8988T (cell line): ENCODE measurements at regions not wholly inside any gene's neighbourhood (a gene's known extent, or its start where the extent isn't known, plus 50 kb on each side); places are given as distances from the start of the nearest gene placed in this dataset.
"Not testable (repeated sequence)": the region's sequence is repeated elsewhere in the genome, so short reads cannot be mapped to it uniquely, and the experiment has no call there.

Experiments used
- DNase-seq: peaks from one replicate; pipeline ENCODE4 v3.0.0; 2011

GRCh38 chr10:71086439-71087080 lies 125.8 kb upstream of the UNC5B start:
- DNase-seq = no peak

- no peak for DNase-seq
Measured at GRCh38 chr10:71087622-71088021, 124.7 kb upstream of the UNC5B start.

- no peak for DNase-seq
Measured at GRCh38 chr10:71088054-71088453, 124.3 kb upstream of the UNC5B start.

GRCh38 chr10:71088578-71088977 lies 123.8 kb upstream of the UNC5B start:
- DNase-seq = not testable (repeated sequence)

DNA sequence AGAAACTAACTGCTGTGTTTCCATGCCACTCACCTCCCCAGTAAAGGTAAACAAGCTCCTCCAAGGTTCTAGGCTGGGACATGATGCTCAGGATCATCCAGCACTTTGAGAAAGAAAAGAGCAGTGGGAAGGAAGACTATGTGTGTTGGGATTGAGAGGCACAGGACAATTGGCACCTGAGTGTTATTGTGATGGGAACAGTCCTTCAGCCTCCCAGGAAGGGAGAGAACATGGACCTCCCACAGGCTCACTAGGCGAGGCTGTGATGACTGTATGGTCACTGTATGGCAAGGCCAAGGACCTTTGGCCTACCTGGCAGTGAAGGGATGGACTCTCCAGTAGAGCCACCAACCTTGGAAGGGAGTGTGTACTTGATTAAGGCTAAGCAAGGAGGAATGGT lies 123.2 kb upstream of the UNC5B start:
- no peak for DNase-seq

GRCh38 chr10:71090330-71090729 lies 122.0 kb upstream of the UNC5B start:
- no peak for DNase-seq

DNA sequence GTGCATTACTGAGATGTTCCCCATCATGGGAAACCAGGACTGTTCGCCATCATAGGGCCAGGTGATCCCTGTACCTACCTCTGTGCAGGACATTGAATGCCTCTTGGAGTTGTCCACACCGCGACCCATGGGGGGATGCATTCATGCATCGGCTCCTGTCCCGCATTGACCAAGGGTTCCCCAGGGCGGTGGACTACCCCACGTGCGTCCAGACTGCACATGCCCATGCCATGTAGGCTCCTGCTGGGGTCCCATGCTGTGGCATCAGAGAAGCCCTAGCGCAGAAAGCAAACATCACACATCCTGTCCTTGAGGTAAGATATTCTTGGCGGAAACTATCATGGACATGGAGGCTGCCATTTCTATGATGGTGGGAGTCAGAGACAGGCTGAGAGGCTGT lies 121.6 kb upstream of the UNC5B start:
- no peak for DNase-seq

GRCh38 chr10:71092812-71093401 lies 119.5 kb upstream of the UNC5B start:
- DNase-seq = no peak

GRCh38 chr10:71093531-71093930 lies 118.8 kb upstream of the UNC5B start:
- no peak for DNase-seq

DNA sequence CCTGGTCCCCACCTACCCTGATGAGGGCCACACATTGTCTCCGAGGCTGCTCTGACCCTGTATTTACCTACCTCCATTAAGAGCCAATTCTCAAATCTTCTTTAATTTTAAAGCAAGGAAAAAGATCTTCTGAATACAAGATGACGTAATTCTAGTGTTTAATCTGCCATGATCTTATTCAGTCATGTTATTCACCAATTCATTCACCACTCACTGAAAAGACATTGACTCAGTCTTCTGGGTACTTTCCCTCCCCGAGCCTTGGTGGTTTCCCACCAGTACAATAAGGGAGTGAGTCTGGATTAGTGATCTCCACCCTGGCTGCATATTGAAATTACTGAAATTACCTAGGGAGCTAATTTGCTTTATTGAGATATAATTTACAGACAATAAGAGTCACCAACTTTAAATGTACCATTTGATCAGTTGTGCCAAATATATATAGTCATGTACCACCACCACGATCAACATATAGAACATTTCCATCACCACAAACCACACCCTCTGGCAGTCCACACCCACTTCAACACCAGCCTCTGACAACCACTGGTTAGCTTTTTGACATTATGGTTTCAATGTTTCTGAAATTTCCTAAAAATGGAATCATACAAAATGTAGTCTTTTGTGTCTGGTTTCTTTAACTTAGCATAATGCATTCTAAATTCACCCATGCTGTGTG lies 117.5 kb upstream of the UNC5B start:
- DNase-seq = no peak

- DNase-seq = no peak
Measured at GRCh38 chr10:71099731-71100361, 112.5 kb upstream of the UNC5B start.

DNA sequence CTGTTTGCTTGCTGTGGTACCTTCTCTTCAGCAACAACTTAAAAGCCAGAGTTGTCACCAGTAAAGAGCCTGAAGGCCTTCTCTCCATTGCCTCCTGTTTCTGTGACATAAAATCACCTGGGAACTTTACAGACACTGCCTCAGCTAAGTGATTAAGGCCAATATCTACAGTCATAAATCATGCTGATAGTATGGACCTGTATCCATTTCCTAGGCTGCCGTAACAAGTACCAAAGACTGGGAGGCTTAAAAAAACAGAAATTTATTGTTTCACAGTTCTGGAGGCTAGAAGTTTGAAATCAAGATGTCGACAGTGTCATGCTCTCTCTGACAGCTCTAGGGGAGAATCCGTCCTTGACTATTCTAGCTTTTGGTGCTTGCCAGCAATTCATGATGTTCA lies 108.4 kb upstream of the UNC5B start:
- no peak for DNase-seq

- DNase-seq = not testable (repeated sequence)
Measured at GRCh38 chr10:71106151-71106550, 106.2 kb upstream of the UNC5B start.

- DNase-seq = not testable (repeated sequence)
Measured at GRCh38 chr10:71107117-71107516, 105.3 kb upstream of the UNC5B start.

DNA sequence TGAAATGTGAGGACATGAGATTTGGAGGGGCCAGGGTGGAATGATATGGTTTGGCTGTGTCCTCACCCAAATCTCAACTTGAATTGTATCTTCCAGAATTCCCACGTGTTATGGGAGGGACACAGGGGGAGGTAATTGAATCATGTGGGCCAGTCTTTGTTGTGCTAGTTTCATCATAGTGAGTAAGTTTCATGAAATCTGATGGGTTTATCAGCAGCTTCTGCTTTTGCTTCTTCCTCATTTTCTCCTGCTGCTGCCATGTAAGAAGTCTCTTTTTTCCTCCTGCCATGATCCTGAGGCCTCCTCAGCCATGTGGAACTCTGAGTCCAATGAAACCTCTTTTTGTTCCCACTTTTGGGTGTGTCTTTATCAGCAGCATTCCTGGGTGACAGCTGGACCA lies 104.3 kb upstream of the UNC5B start:
- not testable (repeated sequence) for DNase-seq

DNA sequence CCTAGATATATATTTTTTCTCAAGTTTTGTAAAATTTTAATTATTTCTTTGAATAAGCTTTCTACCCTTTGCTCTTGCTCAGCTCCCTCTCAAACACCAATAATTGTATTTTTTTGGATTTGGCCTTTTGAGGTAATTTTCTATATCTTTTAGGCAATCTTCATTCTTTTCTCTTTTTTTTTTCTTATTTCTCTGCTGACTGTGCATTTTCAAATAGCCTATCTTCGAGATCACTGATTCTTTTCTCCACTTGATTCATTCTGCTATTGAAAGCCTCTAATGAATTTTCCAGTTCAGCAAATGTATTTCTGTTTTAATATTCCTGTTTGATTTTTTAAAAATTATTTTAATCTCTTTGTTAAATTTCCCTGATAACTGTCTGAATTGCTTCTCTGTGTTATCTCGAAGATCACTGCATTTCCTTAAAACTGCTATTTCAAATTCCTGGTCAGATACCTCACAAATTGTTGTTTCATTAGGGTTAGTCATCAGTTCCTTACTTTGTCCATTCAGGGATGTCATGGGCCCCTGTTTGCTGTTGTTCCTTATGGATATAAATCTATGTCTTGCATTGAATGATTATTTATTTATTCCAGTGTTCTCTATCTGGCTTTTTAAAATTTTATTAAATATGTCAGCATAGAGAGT lies 100.1 kb upstream of the UNC5B start:
- DNase-seq = no peak

GRCh38 chr10:71116426-71116825 lies 95.9 kb upstream of the UNC5B start:
- DNase-seq = no peak

- not testable (repeated sequence) for DNase-seq
Measured at GRCh38 chr10:71117589-71117988, 94.8 kb upstream of the UNC5B start.

GRCh38 chr10:71123023-71123422 lies 89.3 kb upstream of the UNC5B start:
- no peak for DNase-seq

DNA sequence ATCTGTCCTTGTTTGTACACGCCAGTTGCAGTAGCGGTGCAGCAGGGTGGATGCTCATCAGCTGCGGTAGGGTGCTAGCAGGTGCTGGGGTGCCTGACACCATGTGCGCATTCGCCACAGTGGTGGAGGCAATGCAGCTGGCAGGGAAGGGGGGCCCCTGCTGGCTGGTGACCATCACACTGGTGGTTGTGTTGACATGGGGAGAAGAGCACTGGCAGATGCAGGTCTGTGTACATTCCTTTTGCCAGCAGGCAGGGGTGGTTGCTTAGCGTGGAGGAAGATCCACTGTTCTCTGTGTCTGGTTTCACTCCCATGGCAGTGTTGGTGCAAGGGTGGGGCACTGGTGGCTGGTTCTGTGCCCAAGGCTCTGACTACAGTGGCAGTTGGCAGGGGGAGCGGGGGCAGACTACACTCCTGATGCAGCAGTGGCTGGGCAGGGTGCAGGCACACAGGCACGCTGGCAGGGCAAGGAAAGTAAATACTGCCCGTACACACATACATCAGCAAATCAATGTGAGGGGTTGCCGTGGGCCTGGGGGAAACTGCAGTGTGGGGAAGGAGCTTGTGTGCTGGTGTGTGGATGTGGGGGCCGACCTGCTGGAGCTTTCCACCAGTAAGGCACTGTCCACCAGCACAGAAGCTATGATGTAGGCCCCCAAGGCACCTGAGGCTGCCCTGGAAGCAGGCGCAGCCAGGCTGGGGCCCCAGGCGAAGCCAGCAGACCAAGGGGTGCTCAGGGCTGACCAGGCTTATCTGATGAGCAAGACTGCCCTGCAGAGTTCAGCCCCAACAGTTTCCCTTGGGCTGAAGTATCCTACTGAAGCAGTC lies 87.2 kb upstream of the UNC5B start:
- DNase-seq = no peak

DNA sequence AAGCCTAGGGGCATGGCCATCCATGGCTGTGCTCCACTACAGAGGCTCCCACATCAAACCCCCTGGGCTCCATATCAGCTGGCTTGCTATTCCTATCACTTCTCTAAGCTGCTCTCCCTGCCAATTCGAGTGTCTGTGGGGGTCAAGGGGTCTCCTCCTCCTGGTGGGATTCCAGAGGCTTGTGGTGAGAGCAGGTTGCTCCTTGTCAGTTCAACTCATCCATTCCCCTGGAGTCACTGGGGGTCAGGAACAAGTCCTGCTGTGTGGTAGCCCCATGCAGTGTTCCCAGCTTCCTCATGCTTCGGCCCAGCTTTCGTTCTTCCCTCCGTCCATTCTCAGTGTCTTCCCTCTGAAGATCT lies 86.6 kb upstream of the UNC5B start:
- no peak for DNase-seq

DNA sequence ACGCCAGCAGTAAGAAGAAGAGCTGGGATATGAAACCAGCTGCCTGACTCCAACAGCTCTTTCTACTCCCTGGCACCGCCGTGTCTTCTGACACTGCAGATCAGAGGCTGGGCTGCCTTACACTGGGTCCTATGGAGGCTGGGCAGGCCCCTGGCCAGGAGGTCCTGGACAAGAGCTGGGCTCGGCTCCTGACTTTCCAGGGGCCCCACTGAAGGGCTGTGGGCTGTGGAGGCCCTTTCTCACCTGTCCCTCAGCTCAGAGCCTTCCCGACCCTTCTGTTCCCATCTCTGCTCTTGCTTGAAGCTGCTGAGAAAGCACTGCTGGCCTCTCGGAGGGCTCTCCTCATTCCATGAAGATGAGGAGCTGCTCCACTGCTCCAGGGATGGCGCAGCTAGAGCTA lies 85.9 kb upstream of the UNC5B start:
- no peak for DNase-seq

DNA sequence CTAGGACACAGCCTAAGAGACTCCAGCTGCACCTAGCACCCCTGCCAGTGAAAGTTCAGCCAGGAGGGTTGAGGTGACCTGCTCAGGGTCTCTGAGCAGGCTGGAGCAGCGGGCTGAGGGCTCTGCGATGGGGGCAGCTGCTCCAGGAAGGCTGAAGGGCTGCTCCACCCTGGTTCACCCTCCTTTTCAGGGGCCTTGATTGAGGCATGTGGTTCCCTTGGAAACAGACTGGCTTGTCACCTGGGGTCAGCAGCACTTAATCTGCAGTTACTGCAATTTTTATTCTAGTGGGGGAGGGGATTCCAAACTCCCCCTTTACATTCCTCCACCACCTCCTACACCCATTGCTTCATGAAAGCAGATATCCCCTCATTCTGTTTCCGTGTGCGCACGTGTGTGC lies 85.3 kb upstream of the UNC5B start:
- DNase-seq = no peak
